ENCODE measurements at regions not wholly inside any gene's neighbourhood (a gene's known extent, or its start where the extent isn't known, plus 50 kb on each side); places are given as distances from the start of the nearest gene placed in this dataset.

- no peak overlapping the region for H3K9ac ChIP-seq (ENCODE audit: low read depth, low read length, poor library complexity, severe bottlenecking)
- H3K9me3 ChIP-seq (ENCODE audit: insufficient read depth, low read depth, low read length), result no peaks in the 10 kb centered on the region
- TF ChIP-seq EZH2phosphoT487 (IDR thresholded peaks at IDR 0.05; ENCODE audit: borderline replicate concordance), result no peak
- no peak for TF ChIP-seq CTCF (conservative IDR thresholded peaks at IDR 0.05; ENCODE audit: low read length)
- H3K27me3 ChIP-seq (ENCODE audit: insufficient read depth, low read length, poor library complexity, severe bottlenecking), result no peaks in the 10 kb centered on the region
- peaks cover 6% of the 10 kb centered on the region for H3K4me1 ChIP-seq (ENCODE audit: insufficient read depth, low read length, poor library complexity, severe bottlenecking)
- no peaks in the 10 kb centered on the region for H3K79me2 ChIP-seq (ENCODE audit: insufficient read depth, low read length)
- H2AFZ ChIP-seq (ENCODE audit: low read length), result no peak overlapping the region
- H4K20me1 ChIP-seq (ENCODE audit: insufficient read depth, low read length, poor library complexity, severe bottlenecking), result no peaks in the 10 kb centered on the region
- no peak overlapping the region for H3K4me3 ChIP-seq (ENCODE audit: low read length, poor library complexity, severe bottlenecking)
- H3K4me2 ChIP-seq (ENCODE audit: low read depth, low read length, poor library complexity, severe bottlenecking), result no peak overlapping the region
- no peaks in the 10 kb centered on the region for H3K9me2 ChIP-seq (replicated peaks; ENCODE audit: low read depth, low read length)
- no peaks in the 10 kb centered on the region for H3K36me3 ChIP-seq (ENCODE audit: insufficient read depth, low read length)
- no peaks in the 10 kb centered on the region for H3F3A ChIP-seq (ENCODE audit: low read depth)
Observed at GRCh38 chr3:162287600-162287999, 791.0 kb downstream of the OTOL1 start.

GRCh38 chr3:162292409-162292808 is 795.8 kb downstream of the OTOL1 start:
- TF ChIP-seq EZH2phosphoT487 (IDR thresholded peaks at IDR 0.05; ENCODE audit: borderline replicate concordance) (no peak), CTCF (conservative IDR thresholded peaks at IDR 0.05; ENCODE audit: low read length) (no peak)
- Histone ChIP-seq H2AFZ (ENCODE audit: low read length) (no peak overlapping the region), H3K4me1 (ENCODE audit: insufficient read depth, low read length, poor library complexity, severe bottlenecking) (no peaks in the 10 kb centered on the region), H4K20me1 (ENCODE audit: insufficient read depth, low read length, poor library complexity, severe bottlenecking) (no peaks in the 10 kb centered on the region), H3K27me3 (ENCODE audit: insufficient read depth, low read length, poor library complexity, severe bottlenecking) (no peaks in the 10 kb centered on the region), H3K9ac (ENCODE audit: low read depth, low read length, poor library complexity, severe bottlenecking) (no peak overlapping the region), H3K9me2 (replicated peaks; ENCODE audit: low read depth, low read length) (no peaks in the 10 kb centered on the region), H3K4me3 (ENCODE audit: low read length, poor library complexity, severe bottlenecking) (no peak overlapping the region), H3K4me2 (ENCODE audit: low read depth, low read length, poor library complexity, severe bottlenecking) (no peak overlapping the region), H3F3A (ENCODE audit: low read depth) (no peaks in the 10 kb centered on the region), H3K9me3 (ENCODE audit: insufficient read depth, low read depth, low read length) (no peaks in the 10 kb centered on the region), H3K36me3 (ENCODE audit: insufficient read depth, low read length) (no peaks in the 10 kb centered on the region), H3K79me2 (ENCODE audit: insufficient read depth, low read length) (no peaks in the 10 kb centered on the region)

- no peak overlapping the region for H3K9ac ChIP-seq (ENCODE audit: low read depth, low read length, poor library complexity, severe bottlenecking)
- no peaks in the 10 kb centered on the region for H3K4me1 ChIP-seq (ENCODE audit: insufficient read depth, low read length, poor library complexity, severe bottlenecking)
- H3K9me3 ChIP-seq (ENCODE audit: insufficient read depth, low read depth, low read length), result no peaks in the 10 kb centered on the region
- no peak overlapping the region for H2AFZ ChIP-seq (ENCODE audit: low read length)
- H4K20me1 ChIP-seq (ENCODE audit: insufficient read depth, low read length, poor library complexity, severe bottlenecking), result no peaks in the 10 kb centered on the region
- no peaks in the 10 kb centered on the region for H3K79me2 ChIP-seq (ENCODE audit: insufficient read depth, low read length)
- no peaks in the 10 kb centered on the region for H3K36me3 ChIP-seq (ENCODE audit: insufficient read depth, low read length)
- H3K9me2 ChIP-seq (replicated peaks; ENCODE audit: low read depth, low read length), result no peaks in the 10 kb centered on the region
- H3K4me2 ChIP-seq (ENCODE audit: low read depth, low read length, poor library complexity, severe bottlenecking), result no peak overlapping the region
- TF ChIP-seq CTCF (conservative IDR thresholded peaks at IDR 0.05; ENCODE audit: low read length), result no peak
- no peak for TF ChIP-seq EZH2phosphoT487 (IDR thresholded peaks at IDR 0.05; ENCODE audit: borderline replicate concordance)
- no peak overlapping the region for H3K4me3 ChIP-seq (ENCODE audit: low read length, poor library complexity, severe bottlenecking)
- H3F3A ChIP-seq (ENCODE audit: low read depth), result no peaks in the 10 kb centered on the region
- no peaks in the 10 kb centered on the region for H3K27me3 ChIP-seq (ENCODE audit: insufficient read depth, low read length, poor library complexity, severe bottlenecking)
Observed at GRCh38 chr3:162295323-162295983, 798.8 kb downstream of the OTOL1 start.

All from Loucy (cell line).